H7 (cell line): ENCODE measurements at regions not wholly inside any gene's neighbourhood (a gene's known extent, or its start where the extent isn't known, plus 50 kb on each side); places are given as distances from the start of the nearest gene placed in this dataset.
"Not testable (repeated sequence)": the region's sequence is repeated elsewhere in the genome, so short reads cannot be mapped to it uniquely, and the experiment has no call there.

Experiments
- DNase-seq: peaks from one replicate; pipeline ENCODE4 v3.0.0; 2012
- H3K27me3 ChIP-seq: 2 replicates; pipeline ENCODE4 v1.6.0; 2011; ENCODE audit warnings: mild to moderate bottlenecking, low read length; ENCODE audit not compliant: control insufficient read depth, insufficient read depth
- H3K36me3 ChIP-seq: replicated peaks from 2 replicates; pipeline ENCODE4 v1.5.1; 2011; ENCODE audit warnings: low read length; ENCODE audit not compliant: control insufficient read depth, insufficient read depth
- H3K4me3 ChIP-seq: 2 replicates; pipeline ENCODE4 v1.5.1; 2011; ENCODE audit warnings: low read depth, mild to moderate bottlenecking, control low read depth, low read length, moderate library complexity; ENCODE audit not compliant: insufficient read depth

- no peaks in the 10 kb centered on the region for H3K36me3 ChIP-seq
- H3K4me3 ChIP-seq = no peak overlapping the region
- no peak for DNase-seq
- no peaks in the 10 kb centered on the region; the same call in 1 of the 2 replicates for H3K27me3 ChIP-seq
Measured at GRCh38 chr17:77558846-77559626, 399.5 kb upstream of the TNRC6C start.

GRCh38 chr17:77560381-77560780 lies 398.1 kb upstream of the TNRC6C start:
- no peak overlapping the region for H3K4me3 ChIP-seq

GRCh38 chr17:77560841-77561240 lies 397.7 kb upstream of the TNRC6C start:
- Histone ChIP-seq H3K4me3 (no peak overlapping the region), H3K27me3 (no peaks in the 10 kb centered on the region; the same call in 1 of the 2 replicates), H3K36me3 (no peaks in the 10 kb centered on the region)
- no peak for DNase-seq

More at GRCh38 chr17:77560381-77560780, 398.1 kb upstream of the TNRC6C start:
- no peaks in the 10 kb centered on the region; the same call in 1 of the 2 replicates for H3K27me3 ChIP-seq
- no peak for DNase-seq
- no peaks in the 10 kb centered on the region for H3K36me3 ChIP-seq

- not testable (repeated sequence) for DNase-seq, H3K4me3 ChIP-seq
Measured at GRCh38 chr17:77562361-77562760, 396.1 kb upstream of the TNRC6C start.

GRCh38 chr17:77563439-77564102 lies 394.9 kb upstream of the TNRC6C start:
- Histone ChIP-seq H3K36me3 (no peaks in the 10 kb centered on the region), H3K4me3 (no peak overlapping the region), H3K27me3 (no peaks in the 10 kb centered on the region)
- DNase-seq = peak; percentile 28

More at GRCh38 chr17:77562361-77562760, 396.1 kb upstream of the TNRC6C start:
- H3K36me3 ChIP-seq, H3K27me3 ChIP-seq: not testable (repeated sequence)

- H3K36me3 ChIP-seq = no peaks in the 10 kb centered on the region
- no peak for DNase-seq
- no peak overlapping the region for H3K4me3 ChIP-seq
- H3K27me3 ChIP-seq = no peaks in the 10 kb centered on the region
Measured at GRCh38 chr17:77564278-77564920, 394.1 kb upstream of the TNRC6C start.

- no peak for DNase-seq
- Histone ChIP-seq H3K36me3 (no peaks in the 10 kb centered on the region), H3K4me3 (no peak overlapping the region), H3K27me3 (no peaks in the 10 kb centered on the region)
Measured at GRCh38 chr17:77565166-77565565, 393.3 kb upstream of the TNRC6C start.

GRCh38 chr17:77566151-77566550 lies 392.4 kb upstream of the TNRC6C start:
- no peak for DNase-seq
- Histone ChIP-seq H3K4me3 (no peak overlapping the region), H3K36me3 (no peaks in the 10 kb centered on the region), H3K27me3 (peaks cover 4% of the 10 kb centered on the region; the same call in 1 of the 2 replicates)

GRCh38 chr17:77566566-77567138 lies 391.9 kb upstream of the TNRC6C start:
- Histone ChIP-seq H3K4me3 (no peak overlapping the region), H3K27me3 (peaks cover 5% of the 10 kb centered on the region), H3K36me3 (no peaks in the 10 kb centered on the region)
- no peak for DNase-seq

GRCh38 chr17:77568540-77568939 lies 390.0 kb upstream of the TNRC6C start:
- H3K4me3 ChIP-seq = no peak overlapping the region
- DNase-seq = no peak
- H3K36me3 ChIP-seq = no peaks in the 10 kb centered on the region
- H3K27me3 ChIP-seq = peaks cover 8% of the 10 kb centered on the region

GRCh38 chr17:77569846-77570564 lies 388.5 kb upstream of the TNRC6C start:
- DNase-seq = peak; percentile 26
- peaks cover 8% of the 10 kb centered on the region for H3K27me3 ChIP-seq
- H3K4me3 ChIP-seq = no peak overlapping the region
- H3K36me3 ChIP-seq = no peaks in the 10 kb centered on the region

- DNase-seq = peak; percentile 51
- Histone ChIP-seq H3K4me3 (no peak overlapping the region), H3K27me3 (peaks cover 8% of the 10 kb centered on the region), H3K36me3 (no peaks in the 10 kb centered on the region)
Measured at GRCh38 chr17:77570565-77570898, 388.0 kb upstream of the TNRC6C start.

- Histone ChIP-seq H3K27me3 (peaks cover 8% of the 10 kb centered on the region), H3K4me3 (no peak overlapping the region), H3K36me3 (no peaks in the 10 kb centered on the region)
- peak; percentile 80 for DNase-seq
Measured at GRCh38 chr17:77571155-77571981, 387.1 kb upstream of the TNRC6C start.
